HG02973 (cell line): ENCODE measurements at regions not wholly inside any gene's neighbourhood (a gene's known extent, or its start where the extent isn't known, plus 50 kb on each side); places are given as distances from the start of the nearest gene placed in this dataset.
"Not testable (repeated sequence)": the region's sequence is repeated elsewhere in the genome, so short reads cannot be mapped to it uniquely, and the experiment has no call there.

ENCODE experiments used
- ATAC-seq: cut with Tn5 transposase; IDR thresholded peaks from one replicate; pipeline ENCODE4 v1.9.1; 2021; ENCODE audit warnings: moderate library complexity; ENCODE audit not compliant: unreplicated experiment

GRCh38 chr10:78207216-78207615 lies 173.6 kb downstream of the RPS24 start:
- ATAC-seq: no peak

- no peak for ATAC-seq
Observed at GRCh38 chr10:78207776-78208175, 174.1 kb downstream of the RPS24 start.

GRCh38 chr10:78209970-78210369 lies 176.3 kb downstream of the RPS24 start:
- ATAC-seq: no peak

- no peak for ATAC-seq
Observed at GRCh38 chr10:78210548-78210947, 176.9 kb downstream of the RPS24 start.

GRCh38 chr10:78210976-78211375 lies 177.3 kb downstream of the RPS24 start:
- no peak for ATAC-seq

- no peak for ATAC-seq
Observed at GRCh38 chr10:78211561-78212051, 177.9 kb downstream of the RPS24 start.

- ATAC-seq: no peak
Observed at GRCh38 chr10:78212060-78212785, 178.6 kb downstream of the RPS24 start.

GRCh38 chr10:78212786-78213175 lies 179.1 kb downstream of the RPS24 start:
- no peak for ATAC-seq

GRCh38 chr10:78214955-78215354 lies 181.3 kb downstream of the RPS24 start:
- no peak for ATAC-seq

- ATAC-seq: no peak
Observed at GRCh38 chr10:78215645-78216044, 182.0 kb downstream of the RPS24 start.

- no peak for ATAC-seq
Observed at GRCh38 chr10:78217336-78217735, 183.7 kb downstream of the RPS24 start.

- ATAC-seq: no peak
Observed at GRCh38 chr10:78218798-78219490, 185.3 kb downstream of the RPS24 start.

- not testable (repeated sequence) for ATAC-seq
Observed at GRCh38 chr10:78219568-78219967, 185.9 kb downstream of the RPS24 start.

GRCh38 chr10:78220781-78221180 lies 187.1 kb downstream of the RPS24 start:
- no peak for ATAC-seq

GRCh38 chr10:78222096-78222790 lies 188.6 kb downstream of the RPS24 start:
- ATAC-seq: no peak

- ATAC-seq: no peak
Observed at GRCh38 chr10:78223088-78223487, 189.4 kb downstream of the RPS24 start.

- ATAC-seq: no peak
Observed at GRCh38 chr10:78224602-78225001, 190.9 kb downstream of the RPS24 start.

- no peak for ATAC-seq
Observed at GRCh38 chr10:78225594-78225993, 191.9 kb downstream of the RPS24 start.

- no peak for ATAC-seq
Observed at GRCh38 chr10:78229489-78229888, 195.8 kb downstream of the RPS24 start.

GRCh38 chr10:78229950-78230675 lies 196.4 kb downstream of the RPS24 start:
- no peak for ATAC-seq

GRCh38 chr10:78231327-78231726 lies 197.7 kb downstream of the RPS24 start:
- ATAC-seq: no peak
